ENCODE measurements at regions not wholly inside any gene's neighbourhood (a gene's known extent, or its start where the extent isn't known, plus 50 kb on each side); places are given as distances from the start of the nearest gene placed in this dataset.
A peak's percentile ranks its signal among the peaks of the same experiment; 100 is the strongest.

- TF ChIP-seq, protein P1, sequence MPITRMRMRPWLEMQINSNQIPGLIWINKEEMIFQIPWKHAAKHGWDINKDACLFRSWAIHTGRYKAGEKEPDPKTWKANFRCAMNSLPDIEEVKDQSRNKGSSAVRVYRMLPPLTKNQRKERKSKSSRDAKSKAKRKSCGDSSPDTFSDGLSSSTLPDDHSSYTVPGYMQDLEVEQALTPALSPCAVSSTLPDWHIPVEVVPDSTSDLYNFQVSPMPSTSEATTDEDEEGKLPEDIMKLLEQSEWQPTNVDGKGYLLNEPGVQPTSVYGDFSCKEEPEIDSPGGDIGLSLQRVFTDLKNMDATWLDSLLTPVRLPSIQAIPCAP (CRISPR knock-in tag; IDR thresholded peaks at IDR 0.05; ENCODE audit: borderline replicate concordance): no peak
These were observed 150.1 kb downstream of the NAA11 start (continued) for GRCh38 chr4:79175716-79176115.

DNA sequence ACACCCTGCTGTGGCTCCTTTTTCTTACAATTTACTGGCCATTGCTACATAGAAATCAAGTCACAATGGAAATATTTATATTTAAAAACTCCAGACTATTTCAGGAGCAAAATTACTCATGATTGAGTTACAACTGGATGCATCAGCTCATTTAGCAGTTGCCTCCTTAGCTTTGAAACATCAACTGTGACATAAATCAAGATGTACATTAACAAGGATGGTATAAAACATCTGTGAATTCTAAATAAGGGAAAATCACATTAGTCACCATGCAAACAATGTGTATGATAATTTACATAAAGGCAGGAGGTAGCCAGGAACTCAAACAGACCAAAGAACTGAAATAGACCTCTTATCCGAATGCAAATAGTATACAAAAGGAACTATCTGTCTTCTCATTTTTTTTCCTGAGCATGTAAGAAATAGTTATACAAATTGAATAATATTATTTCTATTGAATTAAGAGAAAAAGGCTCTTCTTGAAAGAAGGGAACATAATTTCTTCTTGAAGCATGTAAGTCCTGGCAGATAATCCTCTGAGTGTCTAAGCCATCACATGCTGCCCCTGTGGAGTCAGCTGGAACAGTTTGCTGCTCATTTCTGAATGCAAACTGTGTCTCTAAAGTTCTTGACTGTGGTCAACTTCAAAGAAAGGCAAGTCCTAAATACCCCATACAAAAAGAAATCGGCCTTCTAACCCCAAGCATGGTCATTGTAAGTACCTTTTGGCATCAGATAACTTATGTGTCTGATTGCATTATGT, 151.2 kb downstream of the NAA11 start:
- Histone ChIP-seq H3K9ac (ENCODE audit: insufficient read depth in 1 of 2, low read depth in 2 of 2, low read length in 2 of 2) (no peak overlapping the region), H3K4me2 (ENCODE audit: insufficient read depth, low read length) (no peak overlapping the region), H2AFZ (ENCODE audit: low read depth, low read length) (peak overlapping the region; percentile 41; the same call in 1 of the 2 replicates), H3K9me3 (replicated peaks; ENCODE audit: control insufficient read depth, insufficient read depth, low read depth, low read length) (no peaks in the 10 kb centered on the region), H3K79me2 (ENCODE audit: control insufficient read depth, insufficient read depth, low read length) (no peaks in the 10 kb centered on the region), H3K4me3 (no peak overlapping the region), H3K9me1 (ENCODE audit: control insufficient read depth, insufficient read depth, low read length) (no peaks in the 10 kb centered on the region), H4K20me1 (replicated peaks; ENCODE audit: control insufficient read depth, insufficient read depth, low read length) (no peaks in the 10 kb centered on the region), H3K27me3 (ENCODE audit: control insufficient read depth in 2 of 2, insufficient read depth in 2 of 2, low read length in 2 of 2) (no peaks in the 10 kb centered on the region), H3K27ac (ENCODE audit: extremely low read depth, low read depth, low read length) (no peak overlapping the region), H3K4me1 (replicated peaks in 1 of 2; ENCODE audit: control insufficient read depth in 2 of 2, insufficient read depth in 2 of 2, low read length in 2 of 2) (peaks cover 0 to 10% of the 10 kb centered on the region in 2 experiments; a peak in 3 of 5 replicates), H3K36me3 (ENCODE audit: control insufficient read depth, insufficient read depth, low read length) (no peaks in the 10 kb centered on the region)
- no TSS peak for BruUV-seq (replicated peaks)
- peak; percentile 53; the same call in 1 of the 3 replicates for ATAC-seq
- in situ Hi-C loops (cut with MboI) (no loop called here), intact Hi-C loops (cut with micrococcal nuclease) (no loop called here)
- POLR2A ChIA-PET: interaction anchor here (1.0 kb wide), 1 partner anchor 11 kb away, joined by 3 read pairs; no protein-coding TSS in a partner anchor
- TF ChIP-seq MEIS2 (IDR thresholded peaks at IDR 0.05; ENCODE audit: partially characterized antibody) (peak; percentile 11), ELF2 (CRISPR knock-in tag; IDR thresholded peaks at IDR 0.05) (no peak), CTBP1 (IDR thresholded peaks at IDR 0.05; ENCODE audit: borderline replicate concordance) (no peak)
- TF ChIP-seq, protein P2, sequence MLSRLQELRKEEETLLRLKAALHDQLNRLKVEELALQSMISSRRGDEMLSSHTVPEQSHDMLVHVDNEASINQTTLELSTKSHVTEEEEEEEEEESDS (CRISPR knock-in tag; IDR thresholded peaks at IDR 0.05): no peak
- 46% methylated on average over 2 of the region's 2 CpGs for WGBS (ENCODE audit: insufficient coverage, low coverage, missing lambda C conversion rate)
- no peak for DNase-seq (ENCODE audit: extremely low read depth in 1 of 4, low spot score in 3 of 4)
- FAIRE-seq: no peak
- CTCF ChIA-PET (ENCODE audit: low intra/inter-chr PET ratio): no interaction called here

Data from K562 (cell line).